Fibroblast of skin of right quadriceps (primary cell): ENCODE measurements at regions not wholly inside any gene's neighbourhood (a gene's known extent, or its start where the extent isn't known, plus 50 kb on each side); places are given as distances from the start of the nearest gene placed in this dataset.

ENCODE experiments used
- DNase-seq: peaks from one replicate; pipeline ENCODE4 v3.0.0-alpha.2; 2013

GRCh38 chr1:53378061-53378460 lies 50.2 kb upstream of the LRP8 start:
- no peak for DNase-seq

GRCh38 chr1:53378932-53379661 lies 51.2 kb upstream of the LRP8 start:
- no peak for DNase-seq

GRCh38 chr1:53379662-53380002 lies 51.8 kb upstream of the LRP8 start:
- DNase-seq: no peak

- no peak for DNase-seq
Measured at GRCh38 chr1:53380296-53380695, 52.4 kb upstream of the LRP8 start.

GRCh38 chr1:53381790-53382401 lies 54.0 kb upstream of the LRP8 start:
- DNase-seq: peak; percentile 47

GRCh38 chr1:53383136-53383870 lies 55.4 kb upstream of the LRP8 start:
- no peak for DNase-seq

GRCh38 chr1:53384796-53385195 lies 56.9 kb upstream of the LRP8 start:
- DNase-seq: no peak

- no peak for DNase-seq
Measured at GRCh38 chr1:53385276-53386225, 57.7 kb upstream of the LRP8 start.

GRCh38 chr1:53388963-53389362 lies 61.1 kb upstream of the LRP8 start:
- DNase-seq: no peak

GRCh38 chr1:53390261-53390660 lies 62.4 kb upstream of the LRP8 start:
- DNase-seq: no peak

GRCh38 chr1:53390736-53391135 lies 62.9 kb upstream of the LRP8 start:
- DNase-seq: no peak

- no peak for DNase-seq
Measured at GRCh38 chr1:53391296-53391695, 63.4 kb upstream of the LRP8 start.

GRCh38 chr1:53391982-53392381 lies 64.1 kb upstream of the LRP8 start:
- no peak for DNase-seq

GRCh38 chr1:53392460-53392859 lies 64.6 kb upstream of the LRP8 start:
- no peak for DNase-seq

- peak; percentile 62 for DNase-seq
Measured at GRCh38 chr1:53393325-53393792, 65.5 kb upstream of the LRP8 start.

- DNase-seq: no peak
Measured at GRCh38 chr1:53394306-53394705, 64.9 kb upstream of the DMRTB1 start.

GRCh38 chr1:53395671-53396215 lies 63.5 kb upstream of the DMRTB1 start:
- no peak for DNase-seq

- DNase-seq: no peak
Measured at GRCh38 chr1:53396573-53397268, 62.5 kb upstream of the DMRTB1 start.

GRCh38 chr1:53398091-53398490 lies 61.1 kb upstream of the DMRTB1 start:
- no peak for DNase-seq

GRCh38 chr1:53398576-53399365 lies 60.4 kb upstream of the DMRTB1 start:
- no peak for DNase-seq
